NCI-H510A (cell line): ENCODE measurements at regions not wholly inside any gene's neighbourhood (a gene's known extent, or its start where the extent isn't known, plus 50 kb on each side); places are given as distances from the start of the nearest gene placed in this dataset.
A peak's percentile ranks its signal among the peaks of the same experiment; 100 is the strongest.
"Not testable (repeated sequence)": the region's sequence is repeated elsewhere in the genome, so short reads cannot be mapped to it uniquely, and the experiment has no call there.

Source experiments
- DNase-seq: peaks from one replicate; lab custom pipeline; 2025; lab: John Stamatoyannopoulos, UW

- DNase-seq, result no peak
Measured at GRCh38 chr9:100639854-100640253, 62.0 kb downstream of the CAVIN4 start.

- DNase-seq, result no peak
Measured at GRCh38 chr9:100640447-100641050, 62.7 kb downstream of the CAVIN4 start.

- DNase-seq, result no peak
Measured at GRCh38 chr9:100641166-100641565, 63.3 kb downstream of the CAVIN4 start.

- DNase-seq, result no peak
Measured at GRCh38 chr9:100652850-100653249, 75.0 kb downstream of the CAVIN4 start.

GRCh38 chr9:100653643-100654334 is 75.9 kb downstream of the CAVIN4 start:
- DNase-seq, result no peak

GRCh38 chr9:100656851-100657250 is 79.0 kb downstream of the CAVIN4 start:
- DNase-seq, result not testable (repeated sequence)

GRCh38 chr9:100661668-100662067 is 83.8 kb downstream of the CAVIN4 start:
- no peak for DNase-seq

- DNase-seq, result no peak
Measured at GRCh38 chr9:100662122-100662521, 84.2 kb downstream of the CAVIN4 start.

- no peak for DNase-seq
Measured at GRCh38 chr9:100667448-100667847, 89.6 kb downstream of the CAVIN4 start.

- no peak for DNase-seq
Measured at GRCh38 chr9:100668024-100668423, 90.1 kb downstream of the CAVIN4 start.

- DNase-seq, result no peak
Measured at GRCh38 chr9:100669968-100670367, 92.1 kb downstream of the CAVIN4 start.

- DNase-seq, result peak; percentile 8
Measured at GRCh38 chr9:100670719-100671118, 92.8 kb downstream of the CAVIN4 start.

- no peak for DNase-seq
Measured at GRCh38 chr9:100671898-100672297, 94.0 kb downstream of the CAVIN4 start.

GRCh38 chr9:100673249-100673648 is 95.4 kb downstream of the CAVIN4 start:
- no peak for DNase-seq

GRCh38 chr9:100674419-100675122 is 96.7 kb downstream of the CAVIN4 start:
- no peak for DNase-seq

- peak; percentile 6 for DNase-seq
Measured at GRCh38 chr9:100679834-100680233, 102.0 kb downstream of the CAVIN4 start.

GRCh38 chr9:100686420-100686819 is 108.5 kb downstream of the CAVIN4 start:
- DNase-seq, result no peak

GRCh38 chr9:100689635-100690034 is 111.8 kb downstream of the CAVIN4 start:
- DNase-seq, result no peak

- no peak for DNase-seq
Measured at GRCh38 chr9:100690438-100690837, 112.6 kb downstream of the CAVIN4 start.

- DNase-seq, result no peak
Measured at GRCh38 chr9:100697339-100697738, 119.5 kb downstream of the CAVIN4 start.

- no peak for DNase-seq
Measured at GRCh38 chr9:100698945-100699344, 121.1 kb downstream of the CAVIN4 start.

- DNase-seq, result no peak
Measured at GRCh38 chr9:100699668-100700067, 121.8 kb downstream of the CAVIN4 start.

- DNase-seq, result peak; percentile 1
Measured at GRCh38 chr9:100700689-100701318, 122.9 kb downstream of the CAVIN4 start.
